Epithelial cell of proximal tubule (primary cell): ENCODE measurements at regions not wholly inside any gene's neighbourhood (a gene's known extent, or its start where the extent isn't known, plus 50 kb on each side); places are given as distances from the start of the nearest gene placed in this dataset.
"Not testable (repeated sequence)": the region's sequence is repeated elsewhere in the genome, so short reads cannot be mapped to it uniquely, and the experiment has no call there.

Experiments
- DNase-seq: peaks from one replicate; pipeline ENCODE4 v3.0.0-alpha.2; 2011; ENCODE audit warnings: low read depth
- H3K4me3 ChIP-seq: 2 replicates; pipeline ENCODE4 v1.5.1; 2011; ENCODE audit warnings: low read depth, mild to moderate bottlenecking, low read length
- TF ChIP-seq, protein P1 (sequence below): conservative IDR thresholded peaks from 2 replicates; pipeline ENCODE4 v1.5.1; 2012; ENCODE audit warnings: low read depth, mild to moderate bottlenecking, low read length

DNA sequence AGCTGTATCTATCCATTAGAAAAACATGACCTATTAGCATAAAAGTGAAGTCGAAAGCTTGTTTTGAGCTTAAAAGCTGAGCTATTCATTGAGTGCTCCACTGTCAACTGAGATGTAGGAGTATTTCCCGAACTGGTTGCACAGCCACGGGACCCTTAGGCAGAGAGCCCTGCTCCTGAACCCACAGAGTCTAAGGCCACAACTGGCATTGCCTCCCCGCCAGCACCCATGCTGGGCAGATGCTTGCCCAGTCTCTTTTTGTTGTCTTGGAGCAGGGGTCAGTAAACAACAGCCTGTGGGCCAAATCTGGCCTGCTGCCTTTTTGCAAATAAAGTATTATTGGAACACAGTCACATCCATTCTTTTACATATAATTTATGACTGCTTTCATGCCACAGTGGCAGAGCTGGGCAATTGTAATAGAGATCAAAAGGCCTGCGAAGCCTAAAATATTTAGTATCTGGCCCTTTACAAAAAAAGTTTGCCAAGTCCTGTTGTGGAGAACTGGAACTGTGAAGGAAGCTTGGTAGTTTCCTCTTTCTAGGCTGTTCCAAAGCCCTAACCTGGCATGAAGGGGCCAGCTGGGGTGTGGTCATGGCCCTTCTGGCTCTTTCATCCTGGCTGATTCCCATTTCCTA lies 58.4 kb upstream of the WAPL start:
- no peak for DNase-seq
- H3K4me3 ChIP-seq = no peak overlapping the region
- TF ChIP-seq, protein P1, sequence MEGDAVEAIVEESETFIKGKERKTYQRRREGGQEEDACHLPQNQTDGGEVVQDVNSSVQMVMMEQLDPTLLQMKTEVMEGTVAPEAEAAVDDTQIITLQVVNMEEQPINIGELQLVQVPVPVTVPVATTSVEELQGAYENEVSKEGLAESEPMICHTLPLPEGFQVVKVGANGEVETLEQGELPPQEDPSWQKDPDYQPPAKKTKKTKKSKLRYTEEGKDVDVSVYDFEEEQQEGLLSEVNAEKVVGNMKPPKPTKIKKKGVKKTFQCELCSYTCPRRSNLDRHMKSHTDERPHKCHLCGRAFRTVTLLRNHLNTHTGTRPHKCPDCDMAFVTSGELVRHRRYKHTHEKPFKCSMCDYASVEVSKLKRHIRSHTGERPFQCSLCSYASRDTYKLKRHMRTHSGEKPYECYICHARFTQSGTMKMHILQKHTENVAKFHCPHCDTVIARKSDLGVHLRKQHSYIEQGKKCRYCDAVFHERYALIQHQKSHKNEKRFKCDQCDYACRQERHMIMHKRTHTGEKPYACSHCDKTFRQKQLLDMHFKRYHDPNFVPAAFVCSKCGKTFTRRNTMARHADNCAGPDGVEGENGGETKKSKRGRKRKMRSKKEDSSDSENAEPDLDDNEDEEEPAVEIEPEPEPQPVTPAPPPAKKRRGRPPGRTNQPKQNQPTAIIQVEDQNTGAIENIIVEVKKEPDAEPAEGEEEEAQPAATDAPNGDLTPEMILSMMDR = no peak

DNA sequence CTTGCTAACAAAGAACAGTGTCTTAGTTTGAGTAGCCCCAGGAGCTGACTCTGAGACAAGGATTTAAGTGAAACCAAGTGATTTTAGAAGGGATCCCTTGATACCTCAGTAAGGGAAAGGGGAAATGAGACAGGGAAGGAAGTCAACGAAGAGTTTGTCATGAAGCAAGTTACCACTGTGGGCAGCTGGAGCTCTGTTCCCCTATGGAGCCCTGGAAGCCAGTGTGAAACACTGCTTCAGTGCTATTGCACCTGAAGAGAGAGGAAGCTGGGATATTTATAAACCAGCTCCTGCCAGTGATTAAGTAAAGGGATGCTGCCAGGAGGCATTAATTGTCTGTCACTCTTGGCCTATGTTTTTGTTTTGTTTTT lies 58.9 kb upstream of the WAPL start:
- no peak for DNase-seq
- no peak overlapping the region for H3K4me3 ChIP-seq
- TF ChIP-seq, protein P1 = no peak

DNA sequence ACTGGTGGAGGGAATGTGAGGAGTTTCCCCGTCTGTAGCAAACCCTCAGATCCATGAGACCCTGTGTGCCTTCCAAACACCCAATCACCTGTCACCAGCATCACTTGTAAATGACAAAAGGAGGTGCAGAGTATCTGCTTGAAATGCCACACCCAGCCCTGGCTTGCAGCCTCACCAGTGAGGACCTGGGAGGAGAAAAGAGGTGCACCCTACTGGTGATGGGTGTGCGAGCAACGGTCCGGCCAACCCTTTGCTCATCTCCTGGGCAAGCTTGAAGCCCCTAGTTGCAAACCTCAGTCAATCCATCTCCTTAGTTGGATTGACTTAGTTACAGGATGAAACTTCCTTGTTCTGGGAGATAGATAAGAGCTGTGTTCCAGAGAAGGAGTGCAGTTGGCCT lies 62.4 kb upstream of the WAPL start:
- TF ChIP-seq, protein P1 = peak; percentile 31
- no peak for DNase-seq
- no peak overlapping the region for H3K4me3 ChIP-seq

DNA sequence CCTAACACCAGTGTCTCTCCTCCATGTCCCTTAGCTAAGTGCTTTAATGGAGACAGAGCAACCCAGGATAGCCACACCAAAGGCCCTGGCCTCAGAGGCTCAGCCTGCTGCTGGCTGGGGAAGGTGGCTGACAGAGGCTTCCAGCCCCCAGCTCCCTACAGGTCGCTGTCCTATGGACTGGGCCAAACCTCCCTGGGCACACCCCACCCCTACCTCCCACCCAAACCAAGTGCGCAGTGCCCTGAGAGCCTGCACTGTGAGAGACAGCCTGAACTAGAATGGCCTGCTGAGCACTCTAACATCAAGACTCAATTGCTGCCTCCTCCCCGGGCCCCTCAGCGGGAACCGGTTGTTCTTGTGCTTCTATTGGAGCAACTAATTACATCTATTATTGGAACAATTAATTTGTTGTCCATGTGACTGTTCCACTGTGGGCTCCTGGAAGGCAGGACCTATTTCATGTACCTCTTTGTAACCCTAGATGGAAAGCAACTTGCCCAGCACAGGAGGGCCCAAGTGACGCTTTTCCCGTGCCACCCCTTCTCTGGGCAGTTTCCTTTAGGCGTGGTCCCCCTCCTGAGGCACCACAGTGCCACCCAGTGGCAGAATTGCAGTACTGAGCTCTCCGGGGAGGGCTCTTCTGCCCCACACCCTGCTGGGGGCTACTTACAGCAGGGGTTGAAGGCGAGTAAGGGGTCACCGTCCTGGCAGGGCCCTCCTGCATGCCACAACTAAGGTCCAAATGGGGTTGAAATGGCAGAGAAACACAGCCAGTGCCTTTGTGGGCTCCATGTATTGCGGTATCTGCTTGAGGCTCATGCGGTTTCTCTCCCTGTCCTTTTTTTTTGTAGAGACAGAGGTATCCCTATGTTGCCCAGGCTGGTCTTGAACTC lies 63.7 kb upstream of the WAPL start:
- no peak overlapping the region for H3K4me3 ChIP-seq
- TF ChIP-seq, protein P1 = peak; percentile 96
- DNase-seq = no peak

DNA sequence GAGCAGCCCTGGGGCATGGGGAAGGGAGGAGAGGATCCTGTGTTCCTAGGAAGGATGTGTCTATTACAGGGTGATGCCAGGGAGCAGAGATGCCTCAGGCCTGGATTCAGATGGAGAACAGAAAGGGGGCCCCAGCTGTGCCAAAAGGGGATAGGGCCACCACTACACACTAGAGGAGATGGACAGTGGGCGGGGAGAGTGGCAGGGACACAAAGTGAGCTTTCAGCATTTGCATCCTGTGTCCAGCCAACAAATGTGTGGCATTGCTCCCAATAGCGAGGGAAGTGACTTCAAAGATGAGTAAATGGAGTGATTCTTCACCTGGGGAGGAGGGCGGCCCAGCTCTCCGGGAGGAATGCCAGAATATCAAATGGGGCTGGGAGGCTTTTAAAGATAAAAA lies 64.9 kb upstream of the WAPL start:
- TF ChIP-seq, protein P1 = no peak
- H3K4me3 ChIP-seq = no peak overlapping the region
- DNase-seq = no peak

DNA sequence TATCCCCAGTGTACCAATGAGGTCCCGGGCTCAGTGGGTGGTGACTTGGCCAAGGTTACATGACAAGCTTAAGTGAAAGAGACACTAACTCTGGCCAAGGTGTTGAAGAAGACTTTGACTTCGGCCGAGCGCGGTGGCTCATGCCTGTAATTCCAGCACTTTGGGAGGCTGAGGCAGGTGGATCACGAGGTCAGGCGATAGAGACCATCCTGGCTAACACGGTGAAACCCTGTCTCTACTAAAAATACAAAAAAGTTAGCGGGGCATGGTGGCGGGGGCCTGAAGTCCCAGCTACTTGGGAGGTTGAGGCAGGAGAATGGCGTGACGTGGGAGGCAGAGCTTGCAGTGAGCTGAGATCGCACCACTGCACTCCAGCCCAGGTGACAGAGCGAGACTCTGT lies 65.6 kb upstream of the OPN4 start:
- H3K4me3 ChIP-seq, DNase-seq: not testable (repeated sequence)

DNA sequence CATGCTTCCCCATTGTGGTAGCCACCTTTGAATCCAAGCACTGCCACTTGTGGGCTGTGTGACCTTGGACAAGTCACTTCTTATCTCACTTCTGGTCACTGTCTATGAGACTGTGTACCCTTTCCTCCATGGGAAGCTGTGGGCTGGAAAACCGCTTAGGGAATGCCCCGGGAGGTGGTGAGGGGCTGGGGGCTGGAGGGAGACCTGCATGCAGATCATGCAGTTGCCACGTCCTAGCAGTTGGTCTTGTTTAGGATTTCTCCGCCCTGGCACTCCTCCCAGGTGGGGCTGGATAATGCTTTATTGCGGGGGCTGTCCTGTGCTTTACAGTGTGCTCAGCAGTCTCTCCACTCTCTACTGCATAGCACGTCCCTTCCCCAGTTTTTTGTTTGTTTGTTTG lies 62.9 kb upstream of the OPN4 start:
- no peak overlapping the region for H3K4me3 ChIP-seq
- TF ChIP-seq, protein P1 = no peak
- no peak for DNase-seq
